Pancreas (tissue), 10 donors: ENCODE measurements at regions not wholly inside any gene's neighbourhood (a gene's known extent, or its start where the extent isn't known, plus 50 kb on each side); places are given as distances from the start of the nearest gene placed in this dataset.

Experiments
- ATAC-seq, 4 donors: fragments of 200-7000 bp; cut with Tn5 transposase; one replicate each; pipeline versions ENCODE4 v1.8.0 to v1.9.1; 2020; ENCODE audit warnings: mild to moderate bottlenecking in 4 of 4, moderate library complexity in 4 of 4
- DNase-seq, 6 donors: peaks; one replicate each; pipeline ENCODE4 v3.0.0-alpha.2; 2020
- FAIRE-seq: peaks from 2 replicates; lab custom pipeline; 2012; peaks lifted over from hg19 to GRCh38; lab: Jason Lieb, UNC
- H3K27ac ChIP-seq, 4 donors: fragments of 200-600 bp; sonication (generic); 1 replicate in 3 of 4; 2 replicates in 1 of 4; pipeline versions ENCODE4 v1.5.0 to v1.8.0; 2020
- H3K27me3 ChIP-seq, 4 donors: fragments of 200-600 bp; one replicate each; pipeline ENCODE4 v1.8.0; 2021
- H3K36me3 ChIP-seq, 3 donors: fragments of 200-600 bp; sonication (generic) in 1 of 3; one replicate each; pipeline versions ENCODE4 v1.5.0 to v1.8.0; 2020 to 2021
- H3K4me1 ChIP-seq, 3 donors: fragments of 200-600 bp; one replicate each; pipeline ENCODE4 v1.8.0; 2021
- H3K4me3 ChIP-seq, 4 donors: fragments of 200-600 bp; sonication (generic) in 2 of 4; one replicate each; pipeline versions ENCODE4 v1.5.0 to v1.8.0; 2020 to 2021
- H3K9me3 ChIP-seq, 4 donors: fragments of 200-600 bp; one replicate each; pipeline ENCODE4 v1.8.0; 2021
- WGBS, 2 donors: extraction: QIAGEN DNeasy Blood & Tissue Kit; methylation state at CpG; one replicate each; pipeline ENCODE4 v1.1.7; 2013; 5-methylcytosine and 5-hydroxymethylcytosine counted together
- intact Hi-C, 3 donors: fragments of 100-400 bp; cut with DNase I; formaldehyde crosslinking; loops; one replicate each; pipeline versions ENCODE4 v1.11.1 to v1.14.2; 2022
- TF ChIP-seq, protein P1 (sequence below), 4 donors: fragments of 200-600 bp; sonication (generic) in 3 of 4; IDR thresholded peaks; one replicate each; pipeline versions ENCODE4 v1.5.0 to v1.8.0; 2021; ENCODE audit warnings: antibody characterized with exemption in 4 of 4
- donor health status: healthy with polysubstance abuse.
- donor health status: DM: no; HTN: no; CAD: no; lungs with moderate emphysema.
- donor health status: DM: no; HTN: no; CAD: no.
- donor health status: control.
- donor health status: control.
- donor health status: Bipolar disorder and iron deficiency.
- donor health status: DM: yes; HTN: yes; CAD: no.
- donor health status: DM: no; HTN: no; CAD: no.
- donor health status: DM: no; HTN: no; CAD: no.
- donor health status: DM: yes; HTN: yes; CAD: no.

DNA sequence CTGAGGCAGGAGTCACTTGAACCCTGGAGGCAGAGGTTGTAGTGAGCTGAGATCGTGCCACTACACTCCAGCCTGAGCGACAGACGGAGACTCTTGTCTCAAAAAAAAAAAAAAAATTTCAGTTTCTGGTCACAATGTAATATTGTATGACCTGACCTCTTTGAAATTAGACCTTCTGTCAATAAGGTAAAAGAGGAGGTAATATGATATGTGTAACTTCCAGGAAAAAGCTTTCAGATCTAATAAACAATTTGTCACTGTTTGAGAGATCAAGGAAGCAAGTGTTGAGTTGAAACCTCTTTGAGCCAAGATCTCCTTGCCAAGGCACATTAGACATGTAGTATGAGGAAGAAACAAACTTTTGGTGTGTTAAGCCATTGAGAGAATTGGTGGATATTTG, 101.7 kb upstream of the ATF7IP start:
- H3K9me3 ChIP-seq: no peaks in the 10 kb centered on the region
- no peak for DNase-seq
- peaks cover 11 to 22% (median 14%) of the 10 kb centered on the region in 3 donors for H3K4me1 ChIP-seq
- no peak for FAIRE-seq
- intact Hi-C loops: no loop called here
- peak in 1 of 4 donors; percentile 8 for ATAC-seq
- H3K4me3 ChIP-seq: no peak overlapping the region
- TF ChIP-seq, protein P1, sequence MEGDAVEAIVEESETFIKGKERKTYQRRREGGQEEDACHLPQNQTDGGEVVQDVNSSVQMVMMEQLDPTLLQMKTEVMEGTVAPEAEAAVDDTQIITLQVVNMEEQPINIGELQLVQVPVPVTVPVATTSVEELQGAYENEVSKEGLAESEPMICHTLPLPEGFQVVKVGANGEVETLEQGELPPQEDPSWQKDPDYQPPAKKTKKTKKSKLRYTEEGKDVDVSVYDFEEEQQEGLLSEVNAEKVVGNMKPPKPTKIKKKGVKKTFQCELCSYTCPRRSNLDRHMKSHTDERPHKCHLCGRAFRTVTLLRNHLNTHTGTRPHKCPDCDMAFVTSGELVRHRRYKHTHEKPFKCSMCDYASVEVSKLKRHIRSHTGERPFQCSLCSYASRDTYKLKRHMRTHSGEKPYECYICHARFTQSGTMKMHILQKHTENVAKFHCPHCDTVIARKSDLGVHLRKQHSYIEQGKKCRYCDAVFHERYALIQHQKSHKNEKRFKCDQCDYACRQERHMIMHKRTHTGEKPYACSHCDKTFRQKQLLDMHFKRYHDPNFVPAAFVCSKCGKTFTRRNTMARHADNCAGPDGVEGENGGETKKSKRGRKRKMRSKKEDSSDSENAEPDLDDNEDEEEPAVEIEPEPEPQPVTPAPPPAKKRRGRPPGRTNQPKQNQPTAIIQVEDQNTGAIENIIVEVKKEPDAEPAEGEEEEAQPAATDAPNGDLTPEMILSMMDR (IDR thresholded peaks at IDR 0.05): no peak
- whole genome bisulfite sequencing, 2 donors: 91 to 97% methylated on average over 3 of the region's 3 CpGs
- peak overlapping the region in 1 of 4 donors; percentile 50 for H3K27ac ChIP-seq
- no peaks in the 10 kb centered on the region for H3K27me3 ChIP-seq
- no peaks in the 10 kb centered on the region for H3K36me3 ChIP-seq

DNA sequence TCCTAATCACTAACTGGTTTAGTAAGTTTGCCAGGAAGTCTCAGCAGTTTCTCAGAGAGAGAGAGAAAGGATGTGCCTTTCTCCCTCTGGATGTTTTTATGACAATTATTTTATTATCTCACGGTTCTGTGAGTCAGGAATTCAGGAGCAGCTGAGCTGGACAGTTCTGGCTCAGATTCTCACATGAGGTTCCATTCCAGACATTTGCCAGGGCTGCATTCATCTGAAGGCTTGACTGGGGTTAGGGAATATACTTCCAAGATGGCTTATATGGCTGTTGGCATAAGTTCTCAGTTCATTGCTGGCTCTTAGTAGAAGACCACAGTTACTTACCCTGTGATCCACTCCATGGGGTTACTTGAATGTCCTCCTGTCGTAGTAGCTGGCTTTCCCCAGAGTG, 101.2 kb upstream of the ATF7IP start:
- H3K4me3 ChIP-seq: no peak overlapping the region
- H3K27ac ChIP-seq: peak overlapping the region in 1 of 4 donors; percentile 50
- DNase-seq (no peak), ATAC-seq (no peak), FAIRE-seq (no peak)
- TF ChIP-seq, protein P1 (IDR thresholded peaks at IDR 0.05): no peak
- no peaks in the 10 kb centered on the region for H3K27me3 ChIP-seq
- peaks cover 11 to 17% (median 12%) of the 10 kb centered on the region in 3 donors for H3K4me1 ChIP-seq
- intact Hi-C loops: no loop called here
- no peaks in the 10 kb centered on the region for H3K36me3 ChIP-seq
- WGBS, 2 donors: 79 to 84% methylated on average over 2 of the region's 2 CpGs
- no peaks in the 10 kb centered on the region for H3K9me3 ChIP-seq

DNA sequence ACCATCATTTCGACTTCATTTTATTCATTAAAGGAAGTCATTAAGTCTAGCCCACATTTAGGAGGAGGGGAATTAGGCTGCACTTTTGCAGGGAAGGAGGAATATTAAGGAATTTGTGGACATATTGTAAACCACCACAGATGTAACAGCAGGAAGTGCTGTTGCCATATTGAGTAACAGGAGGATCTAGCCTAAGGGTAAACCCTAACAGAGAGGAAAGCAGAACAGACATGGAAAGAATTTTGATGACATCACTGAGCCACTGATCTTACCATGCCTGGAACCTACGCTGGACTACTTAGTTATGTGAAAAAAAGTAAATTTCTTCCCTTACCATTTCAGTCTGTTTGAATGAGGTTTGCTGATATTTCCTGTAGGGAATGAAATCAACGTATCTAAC, 100.7 kb upstream of the ATF7IP start:
- ATAC-seq: no peak
- FAIRE-seq: no peak
- intact Hi-C loops: no loop called here
- no peak overlapping the region for H3K27ac ChIP-seq
- TF ChIP-seq, protein P1 (IDR thresholded peaks at IDR 0.05): no peak
- H3K4me3 ChIP-seq: no peak overlapping the region
- WGBS, 2 donors: 86 to 95% methylated on average over 3 of the region's 3 CpGs
- peaks cover 11 to 17% (median 12%) of the 10 kb centered on the region in 3 donors for H3K4me1 ChIP-seq
- H3K27me3 ChIP-seq: no peaks in the 10 kb centered on the region
- no peaks in the 10 kb centered on the region for H3K9me3 ChIP-seq
- no peak for DNase-seq
- H3K36me3 ChIP-seq: no peaks in the 10 kb centered on the region

DNA sequence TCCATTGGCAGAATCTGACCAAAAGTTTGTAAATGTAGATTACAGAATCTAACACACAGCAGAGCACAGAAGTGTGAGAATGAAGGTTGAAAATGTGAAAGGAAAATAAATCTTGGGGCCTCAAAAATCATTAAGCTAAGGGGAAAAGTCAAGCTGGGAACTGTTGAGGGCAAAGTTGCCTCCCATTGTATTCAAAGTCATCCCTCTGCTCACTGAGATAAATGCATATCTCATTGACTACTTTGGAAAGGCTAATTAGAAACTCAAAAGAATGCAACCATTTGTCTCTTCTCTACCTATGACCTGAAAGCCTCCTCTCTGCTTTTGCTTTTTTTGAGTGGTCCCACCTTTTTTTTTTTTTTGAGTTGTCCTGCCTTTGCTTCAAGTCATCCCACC, 97.4 kb upstream of the ATF7IP start:
- no peak for FAIRE-seq
- H3K27ac ChIP-seq: no peak overlapping the region
- H3K9me3 ChIP-seq: no peaks in the 10 kb centered on the region
- H3K27me3 ChIP-seq: no peaks in the 10 kb centered on the region
- H3K4me1 ChIP-seq: no peaks in the 10 kb centered on the region
- no peaks in the 10 kb centered on the region for H3K36me3 ChIP-seq
- DNase-seq: no peak
- intact Hi-C loops: no loop called here
- ATAC-seq: no peak
- TF ChIP-seq, protein P1 (IDR thresholded peaks at IDR 0.05): no peak
- H3K4me3 ChIP-seq: no peak overlapping the region

DNA sequence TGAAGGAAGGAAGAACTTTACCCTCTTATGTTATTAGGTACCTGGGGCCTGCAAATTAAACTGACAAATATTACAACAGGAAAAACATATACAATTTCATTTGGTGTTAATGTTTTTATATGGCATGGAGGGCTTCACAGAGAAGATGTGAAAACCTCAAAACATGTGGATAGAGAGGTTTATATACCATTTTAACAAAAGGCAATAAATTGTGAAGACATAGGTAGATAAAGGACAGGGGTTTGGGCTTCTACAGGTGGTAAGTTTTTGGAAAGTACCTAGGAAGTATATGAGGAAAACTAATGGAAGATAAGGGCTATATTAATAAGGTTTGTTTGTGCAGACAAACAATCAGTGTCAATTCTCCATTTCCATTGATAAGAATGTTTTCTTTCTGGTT, 95.1 kb upstream of the ATF7IP start:
- ATAC-seq: no peak
- Histone ChIP-seq H3K4me3 (no peak overlapping the region), H3K27ac (no peak overlapping the region), H3K9me3 (no peaks in the 10 kb centered on the region), H3K27me3 (no peaks in the 10 kb centered on the region), H3K36me3 (no peaks in the 10 kb centered on the region), H3K4me1 (no peaks in the 10 kb centered on the region)
- FAIRE-seq: no peak
- intact Hi-C loops: no loop called here
- TF ChIP-seq, protein P1 (IDR thresholded peaks at IDR 0.05): no peak
- no peak for DNase-seq
